Thyroid gland (tissue), 4 donors: ENCODE measurements at regions not wholly inside any gene's neighbourhood (a gene's known extent, or its start where the extent isn't known, plus 50 kb on each side); places are given as distances from the start of the nearest gene placed in this dataset.

Experiments used
- DNase-seq, 2 donors: peaks; one replicate each; pipeline ENCODE4 v3.0.0-alpha.2; 2019
- H3K27ac ChIP-seq, 3 donors: fragments of 200-600 bp; sonication (generic); 1 replicate in 2 of 3; 2 replicates in 1 of 3; pipeline ENCODE4 v1.5.1; 2016 to 2019; ENCODE audit warnings: mild to moderate bottlenecking in 1 of 3, moderate library complexity in 1 of 3
- H3K27me3 ChIP-seq: fragments of 200-600 bp; sonication (generic); one replicate; pipeline ENCODE4 v1.5.1; 2019
- H3K36me3 ChIP-seq, 2 donors: fragments of 200-600 bp; sonication (generic); one replicate each; pipeline ENCODE4 v1.5.1; 2016 to 2019
- H3K4me1 ChIP-seq, 2 donors: fragments of 200-600 bp; sonication (generic); one replicate each; pipeline ENCODE4 v1.5.1; 2017 to 2019
- H3K4me3 ChIP-seq, 3 donors: fragments of 200-600 bp; sonication (generic); replicated peaks in 1 of 3; 1 replicate in 2 of 3; 2 replicates in 1 of 3; pipeline ENCODE4 v1.5.1; 2016; ENCODE audit warnings: mild to moderate bottlenecking in 1 of 3
- H3K9me3 ChIP-seq: fragments of 200-600 bp; sonication (generic); one replicate; pipeline ENCODE4 v1.5.1; 2017
- POLR2A ChIP-seq, 2 donors: fragments of 450-650 bp; IDR thresholded peaks; one replicate each; pipeline ENCODE4 v1.6.1; 2017; ENCODE audit warnings: antibody characterized with exemption in 2 of 2, mild to moderate bottlenecking in 2 of 2, moderate library complexity in 1 of 2
- WGBS, 2 donors: methylation state at CpG; one replicate each; pipeline ENCODE4 v1.1.5; 2017; 5-methylcytosine and 5-hydroxymethylcytosine counted together
- intact Hi-C: fragments of 100-400 bp; cut with DNase I; formaldehyde crosslinking; loops from one replicate; pipeline ENCODE4 v1.15.1; 2023
- TF ChIP-seq, protein P1 (sequence below), 6 experiments: fragments of 200-600 bp in 3 of 6; fragments of 450-650 bp in 3 of 6; sonication (generic) in 3 of 6; IDR thresholded peaks; one replicate each; pipeline ENCODE4 v1.5.1; 2016 to 2019; ENCODE audit warnings: antibody characterized with exemption in 6 of 6, mild to moderate bottlenecking in 2 of 6, inconsistent platforms in 1 of 6, moderate library complexity in 1 of 6

DNA sequence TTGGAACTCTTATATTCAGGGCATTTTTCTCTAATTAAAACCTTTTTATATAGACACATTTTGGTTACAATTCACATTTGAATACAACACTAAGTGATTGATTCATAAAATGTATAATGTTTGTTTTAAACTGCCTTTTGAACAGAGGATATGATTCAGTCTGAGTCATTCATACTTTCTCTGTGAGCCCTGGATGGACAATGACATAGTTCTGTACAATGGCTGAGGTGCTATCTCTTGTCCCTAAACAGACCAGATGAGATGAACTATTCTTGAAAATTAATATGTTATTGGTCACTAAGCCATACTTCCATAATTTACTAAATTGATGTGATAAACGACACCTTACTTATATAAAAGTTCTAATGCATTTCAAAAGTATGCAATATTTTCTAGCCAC lies 199.7 kb upstream of the ATXN7L3B start:
- Histone ChIP-seq H3K27me3 (no peaks in the 10 kb centered on the region), H3K27ac (no peak overlapping the region), H3K4me1 (no peaks in the 10 kb centered on the region), H3K4me3 (no peak overlapping the region), H3K9me3 (no peaks in the 10 kb centered on the region), H3K36me3 (no peaks in the 10 kb centered on the region)
- TF ChIP-seq, protein P1, sequence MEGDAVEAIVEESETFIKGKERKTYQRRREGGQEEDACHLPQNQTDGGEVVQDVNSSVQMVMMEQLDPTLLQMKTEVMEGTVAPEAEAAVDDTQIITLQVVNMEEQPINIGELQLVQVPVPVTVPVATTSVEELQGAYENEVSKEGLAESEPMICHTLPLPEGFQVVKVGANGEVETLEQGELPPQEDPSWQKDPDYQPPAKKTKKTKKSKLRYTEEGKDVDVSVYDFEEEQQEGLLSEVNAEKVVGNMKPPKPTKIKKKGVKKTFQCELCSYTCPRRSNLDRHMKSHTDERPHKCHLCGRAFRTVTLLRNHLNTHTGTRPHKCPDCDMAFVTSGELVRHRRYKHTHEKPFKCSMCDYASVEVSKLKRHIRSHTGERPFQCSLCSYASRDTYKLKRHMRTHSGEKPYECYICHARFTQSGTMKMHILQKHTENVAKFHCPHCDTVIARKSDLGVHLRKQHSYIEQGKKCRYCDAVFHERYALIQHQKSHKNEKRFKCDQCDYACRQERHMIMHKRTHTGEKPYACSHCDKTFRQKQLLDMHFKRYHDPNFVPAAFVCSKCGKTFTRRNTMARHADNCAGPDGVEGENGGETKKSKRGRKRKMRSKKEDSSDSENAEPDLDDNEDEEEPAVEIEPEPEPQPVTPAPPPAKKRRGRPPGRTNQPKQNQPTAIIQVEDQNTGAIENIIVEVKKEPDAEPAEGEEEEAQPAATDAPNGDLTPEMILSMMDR (IDR thresholded peaks at IDR 0.05), result no peak
- no peak for DNase-seq
- intact Hi-C loops, result no loop called here
- 38 to 48% methylated on average over 1 of the region's 1 CpG for WGBS, 2 donors

DNA sequence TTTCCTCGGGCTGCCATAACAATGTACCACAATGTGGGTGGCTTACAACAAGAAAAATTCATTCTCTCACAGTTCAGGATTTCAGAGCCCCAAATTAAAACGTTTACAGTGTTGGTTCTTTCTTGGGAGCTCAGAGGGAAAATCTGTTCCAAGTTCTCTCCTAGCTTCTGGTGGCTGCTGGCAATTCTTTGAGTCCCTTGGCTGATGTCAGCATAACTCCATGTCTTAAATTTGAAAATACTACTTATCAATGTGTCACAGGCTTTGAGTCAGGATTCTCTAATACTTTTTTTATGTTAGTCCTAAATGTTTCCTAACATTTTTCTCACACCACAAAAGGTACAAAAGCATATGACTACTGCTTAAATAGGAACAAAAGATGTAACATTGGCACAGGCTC lies 198.4 kb upstream of the ATXN7L3B start:
- H3K9me3 ChIP-seq, result no peaks in the 10 kb centered on the region
- H3K4me3 ChIP-seq, result no peak overlapping the region
- no peak overlapping the region for H3K27ac ChIP-seq
- TF ChIP-seq, protein P1 (IDR thresholded peaks at IDR 0.05), result no peak
- no peak for TF ChIP-seq POLR2A (IDR thresholded peaks at IDR 0.05)
- no peaks in the 10 kb centered on the region for H3K4me1 ChIP-seq
- intact Hi-C loops, result no loop called here
- DNase-seq, result no peak
- 48 to 62% methylated on average over 2 of the region's 2 CpGs for WGBS, 2 donors
- no peaks in the 10 kb centered on the region for H3K27me3 ChIP-seq
- H3K36me3 ChIP-seq, result no peaks in the 10 kb centered on the region

DNA sequence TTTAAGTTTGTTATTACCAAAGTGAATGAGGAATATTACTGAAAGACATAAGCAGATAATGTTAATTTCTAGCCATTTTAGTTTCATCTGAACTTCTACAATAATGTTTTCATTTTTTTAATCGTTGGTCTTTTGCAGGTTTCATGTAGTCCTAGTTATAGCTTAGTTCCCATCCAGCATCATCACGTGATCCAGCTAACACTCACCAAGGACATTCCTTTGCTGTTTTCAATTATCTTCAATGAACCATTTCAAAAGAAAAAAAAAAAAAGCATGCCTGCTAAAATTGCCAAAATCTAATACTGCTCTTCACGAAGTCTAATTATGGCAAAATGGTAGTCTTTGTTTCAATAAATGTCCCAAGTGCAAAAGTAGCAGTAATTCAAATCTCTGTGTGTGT lies 187.7 kb upstream of the ATXN7L3B start:
- no peak for DNase-seq
- no peaks in the 10 kb centered on the region for H3K9me3 ChIP-seq
- WGBS, 2 donors, result 60 to 64% methylated on average over 3 of the region's 3 CpGs
- no peak overlapping the region for H3K4me3 ChIP-seq
- TF ChIP-seq POLR2A (IDR thresholded peaks at IDR 0.05), result no peak
- TF ChIP-seq, protein P1 (IDR thresholded peaks at IDR 0.05), result no peak
- intact Hi-C loops, result no loop called here
- H3K27ac ChIP-seq, result no peak overlapping the region
- H3K27me3 ChIP-seq, result no peaks in the 10 kb centered on the region
- H3K4me1 ChIP-seq, result no peaks in the 10 kb centered on the region
- no peaks in the 10 kb centered on the region for H3K36me3 ChIP-seq

DNA sequence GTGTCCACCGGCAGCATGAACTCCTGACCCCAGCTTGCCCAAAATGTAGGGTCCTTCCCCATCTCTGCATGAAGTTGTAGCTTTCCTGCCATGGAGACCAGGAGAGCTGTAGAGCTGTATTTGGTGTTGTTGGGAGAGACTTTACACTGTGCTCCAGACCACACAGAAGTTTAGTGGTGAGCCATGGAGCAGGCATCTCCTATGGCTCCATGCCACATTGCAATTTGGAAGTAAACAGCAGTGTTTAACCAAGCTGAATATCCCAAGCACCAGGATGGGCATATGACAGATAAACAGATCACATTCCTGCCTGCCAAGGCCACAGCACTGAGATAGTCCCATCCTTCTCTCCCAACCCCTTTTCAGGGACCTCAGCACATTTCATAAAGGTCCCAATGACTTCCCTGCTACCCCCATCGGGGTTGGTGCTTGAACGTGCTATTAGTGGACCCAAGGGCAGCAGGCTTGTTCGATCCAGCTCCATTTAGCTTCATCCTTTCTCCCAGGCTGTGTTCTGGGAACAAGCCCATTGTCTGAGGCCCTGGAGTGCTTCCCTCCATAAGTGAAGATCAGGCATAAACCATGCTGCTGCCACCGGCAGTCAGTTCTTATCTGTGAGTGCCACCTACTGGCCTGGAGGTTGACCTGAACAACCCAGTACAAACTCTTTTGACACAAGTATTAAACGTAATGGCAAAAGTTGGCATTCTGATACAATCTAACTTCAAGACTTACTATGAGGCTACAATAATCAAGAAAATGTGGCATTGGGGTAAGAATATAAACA lies 172.3 kb upstream of the ATXN7L3B start:
- peak; percentile 8 to 12 for DNase-seq
- H3K4me1 ChIP-seq, result no peaks in the 10 kb centered on the region
- no peaks in the 10 kb centered on the region for H3K9me3 ChIP-seq
- WGBS, 2 donors, result 82 to 87% methylated on average over 6 of the region's 6 CpGs
- no peaks in the 10 kb centered on the region for H3K36me3 ChIP-seq
- H3K4me3 ChIP-seq, result no peak overlapping the region
- intact Hi-C loops, result no loop called here
- H3K27me3 ChIP-seq, result no peaks in the 10 kb centered on the region
- no peak overlapping the region for H3K27ac ChIP-seq
- TF ChIP-seq, protein P1 (IDR thresholded peaks at IDR 0.05), result peak in 1 of 6 experiments; percentile 20
- no peak for TF ChIP-seq POLR2A (IDR thresholded peaks at IDR 0.05)

DNA sequence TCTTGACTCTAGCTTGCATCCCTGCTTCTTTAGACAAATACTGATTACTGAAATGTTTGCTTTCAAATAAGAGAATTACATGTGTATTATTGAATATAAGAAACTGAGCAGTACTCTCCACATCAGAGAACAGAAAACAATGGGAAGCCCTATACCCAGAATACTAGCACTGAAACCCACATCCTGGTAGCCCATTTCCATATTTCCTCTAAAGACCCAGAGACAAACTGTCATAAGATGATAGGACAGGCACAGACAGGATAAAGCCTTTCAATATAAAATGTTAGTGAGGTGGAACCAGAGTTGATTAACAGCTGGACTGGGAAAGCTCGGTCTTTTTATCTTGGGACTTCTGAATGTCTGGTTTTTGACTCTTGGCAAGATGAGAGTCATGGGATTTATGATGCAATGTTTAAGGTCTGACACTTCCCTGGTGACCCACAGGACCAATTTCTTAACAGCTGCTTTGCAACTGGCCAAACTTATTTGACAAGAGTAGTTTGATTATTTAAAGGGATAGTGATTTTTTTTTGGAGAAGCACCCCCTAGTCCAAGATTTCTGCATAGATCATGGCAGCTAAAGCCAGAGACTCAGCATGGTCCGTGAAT lies 166.9 kb upstream of the ATXN7L3B start:
- Histone ChIP-seq H3K4me3 (no peak overlapping the region), H3K36me3 (no peaks in the 10 kb centered on the region), H3K27ac (no peak overlapping the region), H3K9me3 (no peaks in the 10 kb centered on the region), H3K4me1 (no peaks in the 10 kb centered on the region), H3K27me3 (no peaks in the 10 kb centered on the region)
- 69 to 70% methylated on average over 2 of the region's 2 CpGs for WGBS, 2 donors
- no peak for TF ChIP-seq POLR2A (IDR thresholded peaks at IDR 0.05)
- TF ChIP-seq, protein P1 (IDR thresholded peaks at IDR 0.05), result no peak
- no peak for DNase-seq
- intact Hi-C loops, result no loop called here
